HG02852 (cell line): ENCODE measurements at regions not wholly inside any gene's neighbourhood (a gene's known extent, or its start where the extent isn't known, plus 50 kb on each side); places are given as distances from the start of the nearest gene placed in this dataset.
"Not testable (repeated sequence)": the region's sequence is repeated elsewhere in the genome, so short reads cannot be mapped to it uniquely, and the experiment has no call there.

Experiments used
- ATAC-seq: cut with Tn5 transposase; IDR thresholded peaks from one replicate; pipeline ENCODE4 v1.9.1; 2021; ENCODE audit warnings: mild to moderate bottlenecking, moderate library complexity; ENCODE audit not compliant: unreplicated experiment

GRCh38 chr21:28877318-28877884 is 115.3 kb downstream of the LTN1 start:
- no peak for ATAC-seq

- ATAC-seq: no peak
Measured at GRCh38 chr21:28875078-28875477, 117.6 kb downstream of the LTN1 start.

- ATAC-seq: no peak
Measured at GRCh38 chr21:28872218-28872617, 120.5 kb downstream of the LTN1 start.

- no peak for ATAC-seq
Measured at GRCh38 chr21:28871388-28872010, 121.2 kb downstream of the LTN1 start.

GRCh38 chr21:28867401-28867800 is 125.3 kb downstream of the LTN1 start:
- ATAC-seq: no peak

- no peak for ATAC-seq
Measured at GRCh38 chr21:28865488-28866186, 127.0 kb downstream of the LTN1 start.

- ATAC-seq: no peak
Measured at GRCh38 chr21:28858424-28858823, 134.3 kb downstream of the LTN1 start.

- no peak for ATAC-seq
Measured at GRCh38 chr21:28857752-28858151, 134.9 kb downstream of the LTN1 start.

GRCh38 chr21:28856588-28857250 is 136.0 kb downstream of the LTN1 start:
- no peak for ATAC-seq

GRCh38 chr21:28852706-28853105 is 140.0 kb downstream of the LTN1 start:
- ATAC-seq: no peak

- no peak for ATAC-seq
Measured at GRCh38 chr21:28851645-28852044, 141.0 kb downstream of the LTN1 start.

GRCh38 chr21:28839237-28839636 is 153.4 kb downstream of the LTN1 start:
- not testable (repeated sequence) for ATAC-seq

GRCh38 chr21:28837426-28837825 is 155.3 kb downstream of the LTN1 start:
- not testable (repeated sequence) for ATAC-seq

GRCh38 chr21:28836588-28836987 is 156.1 kb downstream of the LTN1 start:
- ATAC-seq: not testable (repeated sequence)

- no peak for ATAC-seq
Measured at GRCh38 chr21:28834335-28835238, 158.1 kb downstream of the LTN1 start.

- no peak for ATAC-seq
Measured at GRCh38 chr21:28833609-28834008, 159.1 kb downstream of the LTN1 start.

- ATAC-seq: no peak
Measured at GRCh38 chr21:28833182-28833581, 159.5 kb downstream of the LTN1 start.

GRCh38 chr21:28832715-28833061 is 160.0 kb downstream of the LTN1 start:
- no peak for ATAC-seq

- ATAC-seq: no peak
Measured at GRCh38 chr21:28832013-28832714, 160.5 kb downstream of the LTN1 start.

GRCh38 chr21:28828981-28829380 is 163.7 kb downstream of the LTN1 start:
- ATAC-seq: no peak
